ENCODE measurements at regions not wholly inside any gene's neighbourhood (a gene's known extent, or its start where the extent isn't known, plus 50 kb on each side); places are given as distances from the start of the nearest gene placed in this dataset.

DNA sequence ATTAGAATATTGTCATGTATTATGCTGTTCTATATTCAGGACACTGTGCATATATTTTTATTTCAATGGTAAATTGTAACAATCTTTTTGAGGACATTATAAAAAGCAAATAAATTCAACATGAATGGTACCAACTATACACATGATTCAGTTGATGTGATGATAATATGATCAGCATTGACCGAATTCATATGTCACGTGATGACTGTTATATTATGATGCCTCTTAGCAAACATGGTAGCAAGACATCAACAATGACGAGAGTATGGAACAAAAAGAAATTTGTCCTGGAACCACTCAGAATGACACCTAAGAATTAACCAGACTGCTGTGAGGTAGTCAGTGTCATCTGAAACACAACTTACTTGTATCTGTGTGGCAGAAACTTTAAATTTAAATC lies 161.5 kb upstream of the OR13F1 start:
- TF ChIP-seq, protein P1, sequence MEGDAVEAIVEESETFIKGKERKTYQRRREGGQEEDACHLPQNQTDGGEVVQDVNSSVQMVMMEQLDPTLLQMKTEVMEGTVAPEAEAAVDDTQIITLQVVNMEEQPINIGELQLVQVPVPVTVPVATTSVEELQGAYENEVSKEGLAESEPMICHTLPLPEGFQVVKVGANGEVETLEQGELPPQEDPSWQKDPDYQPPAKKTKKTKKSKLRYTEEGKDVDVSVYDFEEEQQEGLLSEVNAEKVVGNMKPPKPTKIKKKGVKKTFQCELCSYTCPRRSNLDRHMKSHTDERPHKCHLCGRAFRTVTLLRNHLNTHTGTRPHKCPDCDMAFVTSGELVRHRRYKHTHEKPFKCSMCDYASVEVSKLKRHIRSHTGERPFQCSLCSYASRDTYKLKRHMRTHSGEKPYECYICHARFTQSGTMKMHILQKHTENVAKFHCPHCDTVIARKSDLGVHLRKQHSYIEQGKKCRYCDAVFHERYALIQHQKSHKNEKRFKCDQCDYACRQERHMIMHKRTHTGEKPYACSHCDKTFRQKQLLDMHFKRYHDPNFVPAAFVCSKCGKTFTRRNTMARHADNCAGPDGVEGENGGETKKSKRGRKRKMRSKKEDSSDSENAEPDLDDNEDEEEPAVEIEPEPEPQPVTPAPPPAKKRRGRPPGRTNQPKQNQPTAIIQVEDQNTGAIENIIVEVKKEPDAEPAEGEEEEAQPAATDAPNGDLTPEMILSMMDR (IDR thresholded peaks at IDR 0.05), result no peak
- TF ChIP-seq POLR2A (IDR thresholded peaks at IDR 0.05), result no peak
- no peak overlapping the region for H3K27ac ChIP-seq
- 91 to 92% methylated on average over 3 of the region's 3 CpGs for WGBS, 2 donors
- no peaks in the 10 kb centered on the region for H3K4me1 ChIP-seq
- no peak for DNase-seq
- H3K4me3 ChIP-seq, result no peak overlapping the region
- no peaks in the 10 kb centered on the region for H3K9me3 ChIP-seq
- no peaks in the 10 kb centered on the region for H3K27me3 ChIP-seq
- H3K36me3 ChIP-seq (ENCODE audit: low read depth, missing control alignments), result no peaks in the 10 kb centered on the region
- intact Hi-C loops (cut with DNase I; ENCODE audit: low total_unique reads), result no loop called here

DNA sequence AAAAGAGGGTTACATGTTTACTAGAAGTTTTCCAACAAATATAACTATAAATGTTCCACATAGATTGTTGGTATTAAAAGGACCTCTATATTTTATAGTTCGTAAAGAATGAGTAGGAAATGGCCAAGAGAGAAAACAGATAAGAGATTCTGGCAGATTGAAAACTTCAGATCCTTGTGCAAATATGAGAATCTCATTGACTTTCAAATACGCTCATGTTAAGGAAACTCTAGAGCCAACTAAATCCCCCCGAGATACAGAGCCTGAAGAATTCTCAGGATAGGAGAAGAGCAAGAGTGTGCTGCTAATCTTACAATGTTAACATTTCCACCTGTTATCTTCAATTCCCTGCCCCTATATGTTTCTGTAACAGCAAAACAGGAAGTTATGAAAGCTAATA lies 159.0 kb upstream of the OR13F1 start:
- intact Hi-C loops (cut with DNase I; ENCODE audit: low total_unique reads), result no loop called here
- WGBS, 2 donors, result 85 to 91% methylated on average over 3 of the region's 3 CpGs
- TF ChIP-seq POLR2A (IDR thresholded peaks at IDR 0.05), result no peak
- TF ChIP-seq, protein P1 (IDR thresholded peaks at IDR 0.05), result no peak
- H3K4me3 ChIP-seq, result no peak overlapping the region
- no peaks in the 10 kb centered on the region for H3K36me3 ChIP-seq (ENCODE audit: low read depth, missing control alignments)
- no peaks in the 10 kb centered on the region for H3K4me1 ChIP-seq
- no peak for DNase-seq
- no peaks in the 10 kb centered on the region for H3K9me3 ChIP-seq
- no peak overlapping the region for H3K27ac ChIP-seq
- H3K27me3 ChIP-seq, result no peaks in the 10 kb centered on the region

DNA sequence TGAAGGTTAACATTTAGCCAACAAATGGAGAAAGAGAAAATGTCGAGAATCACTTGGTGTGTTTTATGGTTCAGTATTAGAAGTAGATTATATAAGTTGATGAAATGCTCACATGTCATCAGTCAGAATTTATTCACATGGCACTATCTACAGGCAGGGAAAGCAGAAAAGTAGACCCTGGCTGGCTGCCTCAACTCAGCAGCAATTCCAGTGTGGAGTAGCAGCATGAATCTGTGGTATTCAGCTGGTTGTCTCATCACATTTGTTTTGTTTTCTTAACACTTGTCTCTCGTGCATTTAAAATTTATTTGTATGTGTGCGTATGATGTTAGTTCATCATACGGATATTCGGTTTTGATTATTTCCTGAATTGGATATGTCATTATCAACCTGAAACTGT lies 153.5 kb upstream of the OR13F1 start:
- WGBS, 2 donors, result 73 to 77% methylated on average over 5 of the region's 5 CpGs
- intact Hi-C loops (cut with DNase I; ENCODE audit: low total_unique reads), result no loop called here
- H3K9me3 ChIP-seq, result no peaks in the 10 kb centered on the region
- H3K27ac ChIP-seq, result no peak overlapping the region
- H3K4me3 ChIP-seq, result no peak overlapping the region
- no peak for DNase-seq
- TF ChIP-seq POLR2A (IDR thresholded peaks at IDR 0.05), result no peak
- TF ChIP-seq, protein P1 (IDR thresholded peaks at IDR 0.05), result no peak
- H3K4me1 ChIP-seq, result no peaks in the 10 kb centered on the region
- H3K36me3 ChIP-seq (ENCODE audit: low read depth, missing control alignments), result no peaks in the 10 kb centered on the region
- H3K27me3 ChIP-seq, result no peaks in the 10 kb centered on the region

- no peak overlapping the region for H3K4me3 ChIP-seq
- 70 to 84% methylated on average over 3 of the region's 3 CpGs for WGBS, 2 donors
- H3K4me1 ChIP-seq, result no peaks in the 10 kb centered on the region
- no peak overlapping the region for H3K27ac ChIP-seq
- no peaks in the 10 kb centered on the region for H3K36me3 ChIP-seq (ENCODE audit: low read depth, missing control alignments)
- intact Hi-C loops (cut with DNase I; ENCODE audit: low total_unique reads), result no loop called here
- no peak for DNase-seq
- TF ChIP-seq POLR2A (IDR thresholded peaks at IDR 0.05), result no peak
- TF ChIP-seq, protein P1 (IDR thresholded peaks at IDR 0.05), result no peak
- H3K27me3 ChIP-seq, result no peaks in the 10 kb centered on the region
- no peaks in the 10 kb centered on the region for H3K9me3 ChIP-seq
These were observed 152.3 kb upstream of the OR13F1 start for GRCh38 chr9:104351726-104352125.

- H3K36me3 ChIP-seq (ENCODE audit: low read depth, missing control alignments), result no peaks in the 10 kb centered on the region
- WGBS, 2 donors, result 52 to 73% methylated on average over 11 of the region's 11 CpGs
- H3K27ac ChIP-seq, result no peak overlapping the region
- H3K27me3 ChIP-seq, result no peaks in the 10 kb centered on the region
- intact Hi-C loops (cut with DNase I; ENCODE audit: low total_unique reads), result no loop called here
- no peak overlapping the region for H3K4me3 ChIP-seq
- DNase-seq, result peak; percentile 18
- H3K4me1 ChIP-seq, result no peaks in the 10 kb centered on the region
- TF ChIP-seq, protein P1 (IDR thresholded peaks at IDR 0.05), result no peak
- TF ChIP-seq POLR2A (IDR thresholded peaks at IDR 0.05), result no peak
- no peaks in the 10 kb centered on the region for H3K9me3 ChIP-seq
These were observed 142.9 kb upstream of the OR13F1 start for GRCh38 chr9:104361207-104361606.

All from testis (tissue), 2 donors.